NCI-H748 (cell line): ENCODE measurements at regions not wholly inside any gene's neighbourhood (a gene's known extent, or its start where the extent isn't known, plus 50 kb on each side); places are given as distances from the start of the nearest gene placed in this dataset.
"Not testable (repeated sequence)": the region's sequence is repeated elsewhere in the genome, so short reads cannot be mapped to it uniquely, and the experiment has no call there.

Source experiments
- DNase-seq: peaks from one replicate; lab custom pipeline; 2025; ENCODE audit not compliant: unreplicated experiment; lab: John Stamatoyannopoulos, UW

- DNase-seq, result no peak
Observed at GRCh38 chr15:24733659-24734058, 58.1 kb downstream of the NPAP1 start.

GRCh38 chr15:24734396-24734795 is 58.8 kb downstream of the NPAP1 start:
- no peak for DNase-seq

GRCh38 chr15:24745290-24745689 is 69.7 kb downstream of the NPAP1 start:
- DNase-seq, result no peak

GRCh38 chr15:24746094-24746493 is 70.5 kb downstream of the NPAP1 start:
- no peak for DNase-seq

- no peak for DNase-seq
Observed at GRCh38 chr15:24747376-24747775, 71.8 kb downstream of the NPAP1 start.

GRCh38 chr15:24748812-24749439 is 73.4 kb downstream of the NPAP1 start:
- DNase-seq, result no peak

- DNase-seq, result no peak
Observed at GRCh38 chr15:24752354-24752753, 76.8 kb downstream of the NPAP1 start.

GRCh38 chr15:24756101-24756500 is 80.5 kb downstream of the NPAP1 start:
- DNase-seq, result no peak

- no peak for DNase-seq
Observed at GRCh38 chr15:24760066-24760465, 84.5 kb downstream of the NPAP1 start.

- no peak for DNase-seq
Observed at GRCh38 chr15:24761704-24762302, 86.2 kb downstream of the NPAP1 start.

GRCh38 chr15:24763891-24764290 is 88.3 kb downstream of the NPAP1 start:
- DNase-seq, result no peak

GRCh38 chr15:24764375-24765171 is 89.0 kb downstream of the NPAP1 start:
- DNase-seq, result no peak

- DNase-seq, result no peak
Observed at GRCh38 chr15:24766511-24767133, 91.0 kb downstream of the NPAP1 start.

- DNase-seq, result no peak
Observed at GRCh38 chr15:24772266-24772665, 96.7 kb downstream of the NPAP1 start.

- no peak for DNase-seq
Observed at GRCh38 chr15:24772686-24773373, 97.3 kb downstream of the NPAP1 start.

- no peak for DNase-seq
Observed at GRCh38 chr15:24777307-24777706, 101.7 kb downstream of the NPAP1 start.

- no peak for DNase-seq
Observed at GRCh38 chr15:24784506-24784905, 108.9 kb downstream of the NPAP1 start.

GRCh38 chr15:24786347-24786746 is 110.8 kb downstream of the NPAP1 start:
- DNase-seq, result no peak

GRCh38 chr15:24802624-24803023 is 127.0 kb downstream of the NPAP1 start:
- not testable (repeated sequence) for DNase-seq

GRCh38 chr15:24819680-24820079 is 135.1 kb upstream of the SNRPN start:
- no peak for DNase-seq

- DNase-seq, result peak; percentile 2
Observed at GRCh38 chr15:24823473-24823872, 131.3 kb upstream of the SNRPN start.
